IPS DF 4.7 (cell line): ENCODE measurements at regions not wholly inside any gene's neighbourhood (a gene's known extent, or its start where the extent isn't known, plus 50 kb on each side); places are given as distances from the start of the nearest gene placed in this dataset.
"Not testable (repeated sequence)": the region's sequence is repeated elsewhere in the genome, so short reads cannot be mapped to it uniquely, and the experiment has no call there.

Experiments
- DNase-seq: peaks from one replicate; pipeline ENCODE4 v3.0.0-alpha.2; 2013; ENCODE audit warnings: low spot score; ENCODE audit errors: extremely low read depth

DNA sequence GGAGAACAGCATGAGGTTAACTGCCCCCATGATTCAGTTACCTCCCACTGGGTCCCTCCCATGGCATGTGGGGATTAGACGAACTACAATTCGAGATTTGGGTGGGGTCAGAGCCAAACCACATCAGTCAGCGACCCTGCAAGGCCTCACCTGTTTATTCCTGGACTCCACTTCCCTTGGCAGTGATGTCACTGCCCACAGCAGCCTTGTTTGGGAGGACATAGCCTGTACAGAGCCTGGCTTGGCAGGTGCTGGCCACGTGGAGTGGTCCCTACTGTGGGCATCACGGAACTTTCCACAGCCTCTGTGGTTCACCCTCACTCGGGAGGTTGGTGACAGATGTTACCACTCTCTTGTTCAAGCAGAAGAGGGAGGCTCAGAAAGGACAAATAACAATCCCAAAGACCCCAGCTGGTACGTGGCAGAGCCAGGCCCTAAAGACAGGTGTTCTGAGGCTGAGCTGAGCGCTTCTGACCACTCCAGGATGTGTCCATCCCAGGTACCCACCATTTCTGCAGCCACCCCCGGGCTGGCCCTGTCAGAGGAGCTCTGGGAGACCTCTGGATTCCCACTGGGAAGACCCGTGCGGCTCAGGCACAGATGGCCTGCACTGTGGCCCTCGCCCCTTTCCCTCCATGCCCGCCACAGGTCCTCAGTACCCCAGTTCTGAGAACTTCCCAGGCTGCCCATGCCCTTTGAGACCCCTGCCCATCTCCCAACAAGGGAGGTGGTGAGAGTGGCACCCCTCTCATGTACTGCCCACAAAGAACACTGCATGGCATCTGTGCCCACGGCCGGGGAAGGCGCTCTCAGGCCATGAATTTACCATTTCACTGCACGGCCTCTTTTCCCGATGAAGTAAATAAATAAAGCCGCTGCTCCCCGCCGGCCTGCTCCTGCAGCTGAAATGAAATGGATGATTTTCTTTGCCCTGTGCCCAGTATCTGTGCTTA is 605.8 kb downstream of the TBC1D22A start:
- DNase-seq = no peak

GRCh38 chr22:47367107-47367690 is 604.7 kb downstream of the TBC1D22A start:
- no peak for DNase-seq

GRCh38 chr22:47366026-47366767 is 603.7 kb downstream of the TBC1D22A start:
- DNase-seq = no peak

- DNase-seq = no peak
These were observed 598.8 kb downstream of the TBC1D22A start for GRCh38 chr22:47361247-47361646.

- DNase-seq = no peak
These were observed 595.0 kb downstream of the TBC1D22A start for GRCh38 chr22:47357493-47357892.

- DNase-seq = no peak
These were observed 594.6 kb downstream of the TBC1D22A start for GRCh38 chr22:47357086-47357485.

GRCh38 chr22:47356511-47357011 is 594.1 kb downstream of the TBC1D22A start:
- no peak for DNase-seq

- DNase-seq = no peak
These were observed 593.5 kb downstream of the TBC1D22A start for GRCh38 chr22:47355776-47356510.

DNA sequence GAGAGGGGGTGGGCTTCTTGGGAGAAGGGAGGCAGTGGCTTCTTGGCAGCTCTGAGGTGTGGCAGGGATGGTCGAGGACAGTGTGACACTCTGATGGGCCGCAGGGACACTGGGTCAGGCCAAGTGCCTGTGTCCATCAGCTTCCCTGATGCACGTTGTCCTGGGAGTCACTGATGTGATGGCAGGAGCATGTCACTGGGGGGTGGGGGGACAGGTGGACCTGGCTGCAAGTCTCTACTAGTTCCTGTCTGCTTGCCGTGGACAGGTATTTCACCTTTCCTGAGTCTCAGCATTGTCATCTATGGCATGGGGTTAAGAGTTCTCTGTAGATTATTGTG is 592.9 kb downstream of the TBC1D22A start:
- DNase-seq = no peak

- no peak for DNase-seq
These were observed 592.4 kb downstream of the TBC1D22A start for GRCh38 chr22:47354668-47355387.

DNA sequence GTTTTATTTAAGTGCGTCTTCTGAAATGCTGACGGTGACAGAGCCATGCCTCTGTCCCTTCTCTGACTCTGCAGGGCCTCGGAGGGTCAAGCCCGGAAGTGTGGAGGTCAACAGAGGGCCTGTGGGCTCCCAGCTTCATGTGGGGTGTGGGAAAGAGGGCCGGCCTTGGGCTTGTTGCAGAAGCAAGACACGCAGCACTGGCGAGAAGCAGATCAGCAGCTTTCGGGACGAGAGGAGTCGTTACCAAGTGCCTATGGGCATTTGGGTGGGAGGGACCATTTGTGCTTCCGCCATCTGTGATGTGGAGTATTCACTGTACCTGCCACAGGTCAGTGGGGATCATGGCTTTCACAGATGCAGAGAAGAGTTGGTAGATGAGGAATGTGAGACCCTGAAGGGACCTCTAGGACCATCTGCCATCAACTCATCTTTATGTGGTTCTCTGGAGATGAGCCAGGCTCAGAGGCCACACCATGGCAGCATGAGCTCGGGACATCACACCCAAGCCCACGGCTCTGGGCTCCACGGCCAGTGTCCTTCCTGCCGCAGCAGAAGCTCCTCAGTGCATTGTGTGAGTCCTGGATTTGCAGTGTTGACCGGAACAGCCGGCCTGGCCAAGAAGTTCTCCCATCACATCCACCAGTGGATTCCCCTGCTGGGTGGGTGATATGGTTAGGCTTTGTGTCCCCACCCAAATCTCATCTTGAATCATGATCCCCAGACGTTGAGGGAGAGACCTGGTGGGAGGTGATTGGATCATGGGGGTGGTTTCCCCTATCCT is 590.7 kb downstream of the TBC1D22A start:
- no peak for DNase-seq

DNA sequence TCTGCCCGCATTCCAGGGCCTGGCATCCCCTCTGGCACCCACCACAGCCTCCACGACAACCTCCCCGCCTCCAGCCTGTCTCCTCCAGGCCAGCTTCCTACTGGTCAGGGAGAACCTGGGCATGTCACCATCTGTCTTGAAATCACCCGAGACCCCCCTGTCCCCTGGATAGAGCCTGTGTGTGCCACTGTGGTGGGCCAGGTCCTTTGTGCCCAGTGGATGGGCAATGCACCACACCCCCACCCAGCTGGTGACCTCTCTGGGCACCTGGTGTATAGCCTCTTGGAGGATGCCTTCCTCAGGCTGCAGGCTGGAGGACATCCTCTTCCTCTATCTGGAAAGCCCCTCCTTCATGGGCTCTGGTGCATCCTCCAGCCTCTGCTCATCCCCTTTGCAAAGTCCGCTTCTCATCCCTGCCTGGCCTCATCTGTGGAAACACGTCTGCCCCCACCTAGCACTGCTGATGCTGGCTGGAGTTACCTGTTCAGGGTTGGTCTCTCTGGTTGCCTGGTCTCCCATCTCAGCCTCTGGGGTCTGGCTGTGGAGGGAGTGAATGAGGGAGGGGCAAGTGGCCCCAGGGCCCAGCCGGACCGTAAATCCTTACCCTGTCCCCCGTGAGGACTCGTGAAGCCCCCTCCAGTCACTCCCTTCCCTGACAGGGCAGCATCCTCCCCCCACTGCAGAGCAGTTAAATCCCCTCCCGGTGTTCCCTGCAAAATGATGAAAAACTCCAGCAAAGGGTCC is 589.6 kb downstream of the TBC1D22A start:
- DNase-seq = no peak

DNA sequence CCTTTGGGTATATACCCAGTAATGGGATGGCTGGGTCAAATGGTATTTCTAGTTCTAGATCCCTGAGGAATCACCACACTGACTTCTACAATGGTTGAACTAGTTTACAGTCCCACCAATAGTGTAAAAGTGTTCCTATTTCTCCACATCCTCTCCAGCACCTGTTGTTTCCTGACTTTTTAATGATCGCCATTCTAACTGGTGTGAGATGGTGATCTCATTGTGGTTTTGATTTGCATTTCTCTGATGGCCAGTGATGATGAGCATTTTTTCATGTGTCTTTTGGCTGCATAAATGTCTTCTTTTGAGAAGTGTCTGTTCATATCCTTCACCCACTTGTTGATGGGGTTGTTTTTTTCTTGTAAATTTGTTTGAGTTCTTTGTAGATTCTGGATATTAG is 583.8 kb downstream of the TBC1D22A start:
- DNase-seq = not testable (repeated sequence)

- DNase-seq = no peak
These were observed 582.6 kb downstream of the TBC1D22A start for GRCh38 chr22:47345025-47345424.

GRCh38 chr22:47344414-47344813 is 582.0 kb downstream of the TBC1D22A start:
- no peak for DNase-seq

GRCh38 chr22:47343611-47344010 is 581.2 kb downstream of the TBC1D22A start:
- no peak for DNase-seq

GRCh38 chr22:47342446-47342845 is 580.0 kb downstream of the TBC1D22A start:
- DNase-seq = no peak

DNA sequence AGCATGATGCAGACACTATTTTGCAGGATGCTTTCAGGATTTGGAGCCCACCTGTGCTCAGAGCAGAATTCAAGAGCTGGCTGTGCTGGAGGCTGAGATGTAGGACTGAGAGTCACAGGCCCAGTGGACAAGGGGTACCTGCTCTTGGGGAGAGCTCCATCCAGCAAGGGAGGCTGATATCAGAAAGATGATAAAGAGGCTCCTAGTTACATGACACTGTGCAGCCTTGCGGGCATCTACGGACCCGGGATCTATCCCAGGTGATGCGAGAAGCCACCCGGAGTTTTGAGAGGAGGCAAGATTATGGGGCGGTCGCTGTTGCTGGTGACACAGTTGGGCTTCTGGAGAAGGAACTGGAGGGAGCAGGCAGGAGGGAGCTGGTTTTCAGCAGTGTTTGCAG is 579.0 kb downstream of the TBC1D22A start:
- no peak for DNase-seq

DNA sequence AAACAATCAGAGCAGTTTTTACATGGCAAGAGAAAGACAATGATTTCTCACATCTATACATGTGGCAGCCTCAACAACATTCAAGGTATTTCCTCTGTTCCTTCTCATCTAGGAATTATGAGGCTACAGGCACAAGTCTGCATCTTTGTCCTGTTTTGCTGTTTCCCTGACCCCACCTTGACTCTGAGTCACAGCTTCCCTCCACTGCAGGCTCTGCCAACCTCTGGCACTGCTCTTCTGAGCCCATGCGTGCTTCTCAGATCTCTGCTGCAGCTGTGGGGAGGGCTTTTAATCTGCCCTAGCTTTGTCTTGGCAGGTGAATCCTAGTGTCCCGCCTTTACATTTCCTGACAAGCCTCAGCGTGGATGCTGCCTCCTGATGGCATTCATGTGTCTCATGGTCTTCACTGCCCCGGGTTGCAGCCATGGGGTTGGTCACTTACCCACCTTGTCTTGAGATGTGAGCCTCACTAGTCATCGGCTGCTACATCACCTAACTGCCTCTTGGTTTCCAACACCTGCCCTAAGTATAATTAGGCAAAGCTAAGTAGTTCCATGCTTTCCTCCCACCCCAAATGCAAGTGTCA is 578.5 kb downstream of the TBC1D22A start:
- DNase-seq = no peak
